ENCODE measurements at regions not wholly inside any gene's neighbourhood (a gene's known extent, or its start where the extent isn't known, plus 50 kb on each side); places are given as distances from the start of the nearest gene placed in this dataset.

- TF ChIP-seq CTCF (IDR thresholded peaks at IDR 0.05): no peak
- no peak for TF ChIP-seq POLR2A (IDR thresholded peaks at IDR 0.05)
Observed at GRCh38 chr6:126664271-126664670, 324.4 kb downstream of the CENPW start.
